ENCODE measurements at regions not wholly inside any gene's neighbourhood (a gene's known extent, or its start where the extent isn't known, plus 50 kb on each side); places are given as distances from the start of the nearest gene placed in this dataset.
A peak's percentile ranks its signal among the peaks of the same experiment; 100 is the strongest.

- no peaks in the 10 kb centered on the region for H3K36me3 ChIP-seq
- whole genome bisulfite sequencing, 2 donors: 43 to 59% methylated on average over 1 of the region's 1 CpG
- no peak for DNase-seq
- H3K9me3 ChIP-seq: no peaks in the 10 kb centered on the region
- H3K4me3 ChIP-seq: no peak overlapping the region
- intact Hi-C loops (cut with DNase I): no loop called here
- H3K27me3 ChIP-seq: no peaks in the 10 kb centered on the region
- H3K27ac ChIP-seq: no peak overlapping the region
- no peak for TF ChIP-seq POLR2A (IDR thresholded peaks at IDR 0.05)
- no peak for TF ChIP-seq CTCF (IDR thresholded peaks at IDR 0.05)
- no peaks in the 10 kb centered on the region for H3K4me1 ChIP-seq
Observed at GRCh38 chr11:112506852-112507251, 246.2 kb upstream of the PLET1 start.

- H3K27ac ChIP-seq: no peak overlapping the region
- DNase-seq: no peak
- no peak for TF ChIP-seq CTCF (IDR thresholded peaks at IDR 0.05)
- no peak for TF ChIP-seq POLR2A (IDR thresholded peaks at IDR 0.05)
- H3K36me3 ChIP-seq: no peaks in the 10 kb centered on the region
- intact Hi-C loops (cut with DNase I): no loop called here
- WGBS, 2 donors: 38 to 59% methylated on average over 2 of the region's 2 CpGs
- H3K9me3 ChIP-seq: no peaks in the 10 kb centered on the region
- no peak overlapping the region for H3K4me3 ChIP-seq
- H3K27me3 ChIP-seq: no peaks in the 10 kb centered on the region
- no peaks in the 10 kb centered on the region for H3K4me1 ChIP-seq
Observed at GRCh38 chr11:112507281-112507680, 246.6 kb upstream of the PLET1 start.

GRCh38 chr11:112508750-112509149 is 248.1 kb upstream of the PLET1 start:
- peaks cover 0 to under 1% (median 0%) of the 10 kb centered on the region in 4 donors for H3K27me3 ChIP-seq
- intact Hi-C loops (cut with DNase I): no loop called here
- no peaks in the 10 kb centered on the region for H3K4me1 ChIP-seq
- DNase-seq: no peak
- no peaks in the 10 kb centered on the region for H3K36me3 ChIP-seq
- no peak for TF ChIP-seq POLR2A (IDR thresholded peaks at IDR 0.05)
- TF ChIP-seq CTCF (IDR thresholded peaks at IDR 0.05): no peak
- WGBS, 2 donors: 83 to 92% methylated on average over 2 of the region's 2 CpGs
- no peaks in the 10 kb centered on the region for H3K9me3 ChIP-seq
- H3K27ac ChIP-seq: no peak overlapping the region
- no peak overlapping the region for H3K4me3 ChIP-seq

GRCh38 chr11:112509300-112509699 is 248.6 kb upstream of the PLET1 start:
- H3K4me1 ChIP-seq: no peaks in the 10 kb centered on the region
- no peak overlapping the region for H3K27ac ChIP-seq
- intact Hi-C loops (cut with DNase I): no loop called here
- 69% methylated on average over 2 of the region's 2 CpGs for WGBS, 2 donors
- H3K4me3 ChIP-seq: no peak overlapping the region
- no peak for DNase-seq
- TF ChIP-seq CTCF (IDR thresholded peaks at IDR 0.05): no peak
- TF ChIP-seq POLR2A (IDR thresholded peaks at IDR 0.05): no peak
- no peaks in the 10 kb centered on the region for H3K9me3 ChIP-seq
- peaks cover 0 to 3% (median 0%) of the 10 kb centered on the region in 4 donors for H3K27me3 ChIP-seq
- H3K36me3 ChIP-seq: no peaks in the 10 kb centered on the region

GRCh38 chr11:112511271-112511670 is 250.6 kb upstream of the PLET1 start:
- DNase-seq: no peak
- H3K36me3 ChIP-seq: no peaks in the 10 kb centered on the region
- intact Hi-C loops (cut with DNase I): no loop called here
- no peak overlapping the region for H3K27ac ChIP-seq
- H3K9me3 ChIP-seq: no peaks in the 10 kb centered on the region
- H3K4me3 ChIP-seq: no peak overlapping the region
- TF ChIP-seq POLR2A (IDR thresholded peaks at IDR 0.05) (no peak), CTCF (IDR thresholded peaks at IDR 0.05) (peak in 1 of 6 experiments; percentile 23)
- H3K4me1 ChIP-seq: no peaks in the 10 kb centered on the region
- H3K27me3 ChIP-seq: peaks cover 0 to 3% (median 0%) of the 10 kb centered on the region in 4 donors
- WGBS, 2 donors: 64 to 69% methylated on average over 1 of the region's 1 CpG
